Psoas muscle (tissue), 7 donors: ENCODE measurements at regions not wholly inside any gene's neighbourhood (a gene's known extent, or its start where the extent isn't known, plus 50 kb on each side); places are given as distances from the start of the nearest gene placed in this dataset.

Experiments used
- ATAC-seq, 4 donors: fragments of 200-7000 bp; cut with Tn5 transposase; one replicate each; pipeline ENCODE4 v1.9.1; 2020; ENCODE audit warnings: moderate library complexity in 3 of 4, mild to moderate bottlenecking in 2 of 4
- DNase-seq, 2 donors: peaks; one replicate each; pipeline ENCODE4 v3.0.0-alpha.2; 2020
- H3K27ac ChIP-seq: fragments of 200-600 bp; one replicate; pipeline ENCODE4 v1.8.0; 2022
- H3K27me3 ChIP-seq, 3 donors: fragments of 200-600 bp in 1 of 3; one replicate each; pipeline versions ENCODE4 v1.6.1 to v1.8.0; 2013 to 2022; ENCODE audit warnings: low read length in 2 of 3, mild to moderate bottlenecking in 2 of 3, moderate library complexity in 1 of 3; ENCODE audit not compliant: insufficient read depth in 3 of 3
- H3K36me3 ChIP-seq, 2 donors: fragments of 200-600 bp in 1 of 2; one replicate each; pipeline versions ENCODE4 v1.6.1 to v1.8.0; 2013 to 2022; ENCODE audit warnings: low read depth in 1 of 2, mild to moderate bottlenecking in 1 of 2, moderate library complexity in 1 of 2; ENCODE audit not compliant: insufficient read depth in 1 of 2
- H3K4me1 ChIP-seq: fragments of 200-600 bp; one replicate; pipeline ENCODE4 v1.8.0; 2022
- H3K4me3 ChIP-seq: fragments of 200-600 bp; one replicate; pipeline ENCODE4 v1.8.0; 2022; ENCODE audit warnings: mild to moderate bottlenecking
- H3K9me3 ChIP-seq: fragments of 200-600 bp; one replicate; pipeline ENCODE4 v1.8.0; 2022
- CTCF ChIP-seq: fragments of 200-600 bp; IDR thresholded peaks from one replicate; pipeline ENCODE4 v1.8.0; 2022; ENCODE audit warnings: antibody characterized with exemption
- WGBS, 3 donors: extraction: QIAGEN DNeasy Blood & Tissue Kit; methylation state at CpG; one replicate each; pipeline versions ENCODE4 v1.1.6 to v1.1.7; 2013; 5-methylcytosine and 5-hydroxymethylcytosine counted together
- intact Hi-C, 2 donors: fragments of 100-400 bp; cut with DNase I; formaldehyde crosslinking; loops; one replicate each; pipeline versions ENCODE4 v1.11.0 to v1.14.2; 2022
- donor health status: healthy with polysubstance abuse.
- donor health status: DM: no; HTN: no; CAD: no; lungs with moderate emphysema.
- donor health status: Bipolar disorder and iron deficiency.
- donor health status: healthy.
- donor health status: DM: yes; HTN: yes; CAD: no.
- donor health status: DM: no; HTN: no; CAD: no.
- donor health status: DM: yes; HTN: yes; CAD: no.

- no peak for DNase-seq
- no peaks in the 10 kb centered on the region for H3K36me3 ChIP-seq
- H3K4me1 ChIP-seq, result no peaks in the 10 kb centered on the region
- WGBS, 3 donors, result 88 to 94% (median 92%) methylated on average over 2 of the region's 2 CpGs
- intact Hi-C loops, result no loop called here
- H3K27ac ChIP-seq, result no peak overlapping the region
- TF ChIP-seq CTCF, result no peak
- H3K27me3 ChIP-seq, result no peaks in the 10 kb centered on the region
- H3K9me3 ChIP-seq, result no peaks in the 10 kb centered on the region
- ATAC-seq, result no peak
- H3K4me3 ChIP-seq, result no peak overlapping the region
Observed at GRCh38 chr7:142690554-142691182, 58.6 kb upstream of the PRSS1 start.

GRCh38 chr7:142689439-142690120 lies 59.7 kb upstream of the PRSS1 start:
- H3K4me1 ChIP-seq, result no peaks in the 10 kb centered on the region
- intact Hi-C loops, result no loop called here
- no peak overlapping the region for H3K4me3 ChIP-seq
- no peaks in the 10 kb centered on the region for H3K36me3 ChIP-seq
- no peak for TF ChIP-seq CTCF
- no peaks in the 10 kb centered on the region for H3K27me3 ChIP-seq
- DNase-seq, result no peak
- H3K27ac ChIP-seq, result no peak overlapping the region
- no peak for ATAC-seq
- no peaks in the 10 kb centered on the region for H3K9me3 ChIP-seq
- WGBS, 3 donors, result 68 to 70% (median 69%) methylated on average over 3 of the region's 3 CpGs

GRCh38 chr7:142685877-142686508 lies 63.3 kb upstream of the PRSS1 start:
- H3K4me1 ChIP-seq, result no peaks in the 10 kb centered on the region
- no peaks in the 10 kb centered on the region for H3K9me3 ChIP-seq
- WGBS, 3 donors, result 56 to 67% (median 56%) methylated on average over 2 of the region's 2 CpGs
- H3K4me3 ChIP-seq, result no peak overlapping the region
- ATAC-seq (no peak), DNase-seq (no peak)
- H3K27ac ChIP-seq, result no peak overlapping the region
- intact Hi-C loops, result no loop called here
- H3K36me3 ChIP-seq, result no peaks in the 10 kb centered on the region
- TF ChIP-seq CTCF, result no peak
- no peaks in the 10 kb centered on the region for H3K27me3 ChIP-seq

GRCh38 chr7:142681314-142682092 lies 67.8 kb upstream of the PRSS1 start:
- intact Hi-C loops, result no loop called here
- Histone ChIP-seq H3K27ac (no peak overlapping the region), H3K27me3 (no peaks in the 10 kb centered on the region), H3K36me3 (no peaks in the 10 kb centered on the region), H3K9me3 (peaks cover 3% of the 10 kb centered on the region), H3K4me3 (no peak overlapping the region), H3K4me1 (no peaks in the 10 kb centered on the region)
- ATAC-seq, result no peak
- DNase-seq, result no peak
- no peak for TF ChIP-seq CTCF
- WGBS, 3 donors, result 71 to 80% (median 75%) methylated on average over 3 of the region's 3 CpGs
